GM18505 (cell line): ENCODE measurements at regions not wholly inside any gene's neighbourhood (a gene's known extent, or its start where the extent isn't known, plus 50 kb on each side); places are given as distances from the start of the nearest gene placed in this dataset.
"Not testable (repeated sequence)": the region's sequence is repeated elsewhere in the genome, so short reads cannot be mapped to it uniquely, and the experiment has no call there.

Source experiments
- ATAC-seq: cut with Tn5 transposase; IDR thresholded peaks from one replicate; pipeline ENCODE4 v1.9.1; 2021; ENCODE audit not compliant: unreplicated experiment
- POLR2A ChIP-seq: IDR thresholded peaks from 4 replicates; pipeline ENCODE4 v1.6.1; 2011; ENCODE audit warnings: borderline replicate concordance; ENCODE audit not compliant: insufficient read depth, insufficient read length; ENCODE audit errors: extremely low read depth

DNA sequence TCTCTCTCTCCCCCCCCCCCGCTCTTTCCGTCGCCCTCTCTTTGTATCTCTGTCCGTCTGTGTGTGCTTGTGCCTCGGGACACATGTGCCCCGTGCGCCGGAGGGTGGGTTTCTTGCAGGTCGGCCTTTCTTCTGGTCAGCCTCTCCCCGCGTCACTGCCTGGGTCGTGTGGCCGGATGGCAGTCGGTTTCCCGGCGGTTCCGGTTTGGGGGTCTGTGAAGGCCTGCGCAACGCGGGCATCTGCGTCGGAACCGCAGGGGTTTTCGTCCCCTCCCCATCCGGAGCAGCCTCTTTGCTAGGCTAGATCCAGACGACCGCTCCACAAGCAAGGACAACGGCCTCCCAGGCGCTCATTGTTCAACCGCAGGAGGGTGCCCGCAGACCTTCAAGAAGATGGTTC, 1398.6 kb upstream of the PCDH10 start:
- ATAC-seq = not testable (repeated sequence)

DNA sequence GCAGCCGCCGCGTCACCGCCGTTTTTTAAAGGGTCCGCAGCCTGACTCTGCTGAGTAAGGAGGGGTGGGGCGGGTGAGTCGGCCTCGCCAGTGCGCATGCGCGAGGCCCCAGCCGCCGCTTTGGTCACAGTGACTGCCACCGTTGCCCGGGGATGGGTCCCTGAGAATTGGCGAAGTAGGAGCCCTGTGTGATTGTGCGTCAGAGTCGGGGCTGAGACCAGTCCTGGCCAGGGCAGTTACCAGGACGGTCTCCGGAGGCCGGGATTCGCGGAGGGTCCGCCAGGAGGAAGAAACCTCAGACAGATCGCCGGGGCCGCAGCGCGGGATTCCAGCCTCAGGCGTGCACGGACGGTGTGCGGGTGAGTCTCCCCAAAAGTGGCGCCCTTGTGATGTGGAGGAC, 1386.9 kb upstream of the PCDH10 start:
- ATAC-seq = not testable (repeated sequence)

DNA sequence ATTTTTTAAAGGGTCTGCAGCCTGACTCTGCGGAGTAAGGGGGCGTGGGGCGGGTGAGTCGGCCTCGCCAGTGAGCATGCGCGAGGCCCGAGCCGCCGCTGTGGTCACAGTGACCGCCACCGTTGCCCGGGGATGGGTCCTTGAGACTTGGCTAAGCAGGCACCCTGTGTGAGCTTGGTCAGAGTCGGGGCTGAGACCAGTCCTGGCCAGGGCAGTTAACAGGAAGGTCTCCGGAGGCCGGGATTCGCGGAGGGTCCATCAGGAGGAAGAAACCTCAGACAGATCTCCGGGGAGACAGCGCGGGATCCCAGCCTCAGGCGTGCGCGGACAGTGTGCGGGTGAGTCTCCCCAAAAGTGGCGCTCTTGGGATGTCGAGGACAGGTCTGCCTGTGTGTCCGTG, 1384.4 kb upstream of the PCDH10 start:
- no peak for ATAC-seq
- TF ChIP-seq POLR2A = no peak

GRCh38 chr4:131774382-131774781, 1374.7 kb upstream of the PCDH10 start:
- ATAC-seq = not testable (repeated sequence)

GRCh38 chr4:131810565-131810964, 1338.5 kb upstream of the PCDH10 start:
- ATAC-seq = not testable (repeated sequence)
